Memory B cell (primary cell): ENCODE measurements at regions not wholly inside any gene's neighbourhood (a gene's known extent, or its start where the extent isn't known, plus 50 kb on each side); places are given as distances from the start of the nearest gene placed in this dataset.

Experiments
- ATAC-seq: fragments of 150-1000 bp; cut with Tn5 transposase; 2 replicates; pipeline ENCODE4 v1.10.0; 2021; ENCODE audit warnings: low read depth, mild to moderate bottlenecking, moderate library complexity
- DNase-seq, 2 donors: peaks; one replicate each; pipeline ENCODE4 v3.0.0; 2022; ENCODE audit warnings: low spot score in 2 of 2
- H3K27ac Mint-ChIP-seq: one replicate; pipeline ENCODE4 v1.8.0; 2022; ENCODE audit warnings: mild to moderate bottlenecking, moderate library complexity, mixed read lengths
- H3K27me3 Mint-ChIP-seq: one replicate; pipeline ENCODE4 v1.8.0; 2022; ENCODE audit warnings: mixed read lengths
- H3K36me3 Mint-ChIP-seq: one replicate; pipeline ENCODE4 v1.8.0; 2022; ENCODE audit warnings: mild to moderate bottlenecking, mixed read lengths
- H3K4me1 Mint-ChIP-seq: one replicate; pipeline ENCODE4 v1.8.0; 2022; ENCODE audit warnings: mixed read lengths
- H3K4me3 Mint-ChIP-seq: one replicate; pipeline ENCODE4 v1.8.0; 2022; ENCODE audit warnings: mild to moderate bottlenecking, moderate library complexity, mixed read lengths
- H3K9me3 Mint-ChIP-seq: one replicate; pipeline ENCODE4 v1.8.0; 2022; ENCODE audit warnings: mixed read lengths

DNA sequence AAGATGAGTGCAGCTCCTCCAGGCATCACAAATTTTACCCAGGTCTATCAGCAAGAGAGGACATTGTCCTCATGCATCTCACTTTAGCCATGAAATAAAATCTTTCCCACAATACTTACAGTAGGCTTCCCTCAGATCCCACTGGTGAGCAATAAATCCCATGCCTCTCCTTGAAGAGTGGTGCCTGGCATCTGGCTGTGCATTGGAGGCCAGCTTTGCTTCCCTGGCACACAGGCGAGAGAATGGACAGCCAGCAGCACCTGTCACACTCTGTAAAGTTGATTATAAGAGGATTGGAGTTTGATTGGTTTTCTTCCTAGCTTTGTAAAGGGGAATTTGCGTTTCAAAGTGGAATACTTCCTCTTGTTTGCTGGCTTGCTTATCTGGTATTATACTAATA lies 1153.9 kb downstream of the AACS start:
- Mint-ChIP-seq H3K4me3 (no peak overlapping the region), H3K27ac (no peak overlapping the region), H3K27me3 (no peaks in the 10 kb centered on the region), H3K9me3 (no peaks in the 10 kb centered on the region), H3K4me1 (no peaks in the 10 kb centered on the region), H3K36me3 (no peaks in the 10 kb centered on the region)
- DNase-seq: no peak
- no peak for ATAC-seq

DNA sequence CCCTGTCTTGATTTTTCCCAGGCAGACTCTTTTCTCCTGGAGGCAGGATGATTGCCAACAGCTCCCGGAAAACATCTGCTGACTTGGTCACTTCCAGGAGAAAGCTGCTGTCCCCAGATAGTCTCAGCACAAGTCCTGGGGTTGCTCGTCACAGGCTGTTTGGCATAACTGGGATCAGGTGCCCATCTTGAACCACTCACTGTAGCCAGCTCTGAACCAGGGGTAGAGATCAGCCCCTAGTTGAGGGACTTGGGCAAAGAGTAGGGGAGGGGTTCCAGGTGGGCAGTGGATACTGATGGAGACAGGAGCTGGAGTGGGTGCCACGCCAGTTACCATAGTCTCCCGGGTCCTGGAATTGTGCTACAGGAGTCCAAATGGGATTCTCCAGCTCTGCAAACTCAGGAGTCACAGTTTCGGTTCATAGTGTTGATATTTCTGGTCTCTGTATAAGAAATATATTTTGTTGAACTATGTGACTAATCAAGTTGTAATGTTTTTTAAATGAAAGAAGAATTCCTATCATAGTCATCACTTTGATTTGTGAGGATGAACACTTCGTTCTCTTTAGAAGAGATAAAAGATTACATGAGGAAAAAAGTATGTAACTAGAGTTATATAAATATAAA lies 1154.5 kb downstream of the AACS start:
- H3K27me3 Mint-ChIP-seq: no peaks in the 10 kb centered on the region
- H3K4me3 Mint-ChIP-seq: no peak overlapping the region
- no peak overlapping the region for H3K27ac Mint-ChIP-seq
- DNase-seq (no peak), ATAC-seq (no peak)
- no peaks in the 10 kb centered on the region for H3K36me3 Mint-ChIP-seq
- H3K9me3 Mint-ChIP-seq: no peaks in the 10 kb centered on the region
- no peaks in the 10 kb centered on the region for H3K4me1 Mint-ChIP-seq

DNA sequence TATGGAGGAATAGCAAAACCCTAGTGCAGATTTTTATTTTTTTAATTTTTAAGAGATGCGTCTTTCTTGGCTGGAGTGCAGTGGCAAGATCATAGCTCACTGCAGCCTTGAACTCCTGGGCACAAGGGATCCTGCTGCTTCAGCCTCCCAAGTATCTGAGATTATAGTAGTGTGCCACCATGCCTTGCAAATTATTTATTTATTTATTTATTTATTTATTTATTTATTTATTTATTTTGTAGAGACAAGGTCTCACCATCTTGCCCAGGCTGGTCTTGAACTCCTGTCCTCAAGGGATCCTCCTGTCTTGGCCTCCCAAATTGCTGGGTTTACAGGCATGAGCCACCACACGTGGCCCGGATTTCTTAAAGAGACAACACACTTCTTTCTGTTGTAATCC lies 1158.8 kb downstream of the AACS start:
- Mint-ChIP-seq H3K27ac (no peak overlapping the region), H3K36me3 (peaks cover 1% of the 10 kb centered on the region), H3K9me3 (peaks cover 6% of the 10 kb centered on the region), H3K4me1 (no peaks in the 10 kb centered on the region), H3K27me3 (no peaks in the 10 kb centered on the region), H3K4me3 (no peak overlapping the region)
- DNase-seq: no peak
- ATAC-seq: no peak

DNA sequence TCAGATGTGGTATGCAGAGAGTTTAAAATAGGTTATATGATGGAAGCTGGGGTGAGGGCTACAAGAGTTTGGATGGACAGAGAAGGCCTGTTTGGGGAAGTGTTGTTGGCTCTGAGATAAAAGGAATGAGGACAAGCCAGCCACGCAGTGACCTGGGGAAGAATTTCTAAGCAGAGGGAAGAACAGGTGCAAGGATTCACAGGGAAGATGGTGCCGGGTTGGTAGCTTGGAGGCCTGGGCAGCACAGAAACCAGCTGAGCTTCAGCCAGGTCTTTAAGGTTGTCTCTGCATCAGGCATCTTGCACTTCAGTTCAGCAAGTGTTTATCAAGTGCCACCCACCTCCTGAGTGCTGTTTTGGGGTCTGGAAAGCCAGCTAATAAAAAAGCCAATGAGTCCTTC lies 1163.7 kb downstream of the AACS start:
- peaks cover 6% of the 10 kb centered on the region for H3K9me3 Mint-ChIP-seq
- ATAC-seq (no peak), DNase-seq (no peak)
- H3K4me3 Mint-ChIP-seq: no peak overlapping the region
- H3K4me1 Mint-ChIP-seq: no peaks in the 10 kb centered on the region
- H3K36me3 Mint-ChIP-seq: peaks cover 4% of the 10 kb centered on the region
- H3K27me3 Mint-ChIP-seq: no peaks in the 10 kb centered on the region
- H3K27ac Mint-ChIP-seq: no peak overlapping the region

DNA sequence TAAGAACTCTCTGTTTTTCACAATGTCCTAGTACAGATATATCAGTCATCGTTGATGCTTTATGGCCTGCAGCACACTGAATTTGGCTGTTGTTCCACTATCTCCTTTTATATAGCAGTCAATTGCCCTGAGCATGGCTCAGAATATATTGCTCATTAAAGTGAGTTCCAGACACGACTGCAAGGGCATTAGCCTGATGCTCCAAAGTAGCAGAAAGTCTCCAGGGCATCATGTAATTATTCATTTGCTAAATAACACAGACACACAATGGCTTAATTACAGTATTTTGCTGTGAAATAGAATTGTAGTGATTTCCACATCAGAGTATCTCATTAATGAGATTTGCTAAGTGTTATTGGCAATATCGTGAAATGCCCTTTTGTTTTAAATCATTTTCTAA lies 1167.5 kb downstream of the AACS start:
- Mint-ChIP-seq H3K27ac (no peak overlapping the region), H3K4me1 (no peaks in the 10 kb centered on the region)

DNA sequence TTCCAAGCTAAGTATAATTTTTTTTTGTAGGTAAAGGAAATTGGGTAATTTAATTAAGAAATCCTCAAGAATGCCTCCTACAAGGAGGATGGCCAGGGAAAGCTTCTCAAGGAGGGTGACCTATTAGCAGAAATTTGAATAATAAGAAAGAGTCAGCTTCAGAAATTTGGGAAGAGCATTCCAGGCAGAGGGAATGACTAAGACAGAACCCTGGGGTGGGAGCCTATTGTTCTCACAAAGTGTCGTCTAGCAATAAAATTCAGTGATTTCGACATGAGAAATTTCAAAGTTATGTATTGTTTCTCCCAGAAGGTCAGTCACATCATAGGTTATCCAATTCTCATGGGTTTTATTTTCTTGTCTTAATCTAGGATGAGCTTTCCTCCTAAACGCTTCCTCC lies 1168.4 kb downstream of the AACS start:
- ATAC-seq (no peak), DNase-seq (no peak)
- no peaks in the 10 kb centered on the region for H3K4me1 Mint-ChIP-seq
- no peak overlapping the region for H3K4me3 Mint-ChIP-seq
- no peaks in the 10 kb centered on the region for H3K27me3 Mint-ChIP-seq
- H3K27ac Mint-ChIP-seq: no peak overlapping the region
- peaks cover 2% of the 10 kb centered on the region for H3K9me3 Mint-ChIP-seq
- peaks cover 5% of the 10 kb centered on the region for H3K36me3 Mint-ChIP-seq

More for the DNA sequence above, 1167.5 kb downstream of the AACS start:
- no peak for DNase-seq
- no peaks in the 10 kb centered on the region for H3K27me3 Mint-ChIP-seq
- H3K9me3 Mint-ChIP-seq: no peaks in the 10 kb centered on the region
- no peak overlapping the region for H3K4me3 Mint-ChIP-seq
- peaks cover 3% of the 10 kb centered on the region for H3K36me3 Mint-ChIP-seq
- no peak for ATAC-seq

DNA sequence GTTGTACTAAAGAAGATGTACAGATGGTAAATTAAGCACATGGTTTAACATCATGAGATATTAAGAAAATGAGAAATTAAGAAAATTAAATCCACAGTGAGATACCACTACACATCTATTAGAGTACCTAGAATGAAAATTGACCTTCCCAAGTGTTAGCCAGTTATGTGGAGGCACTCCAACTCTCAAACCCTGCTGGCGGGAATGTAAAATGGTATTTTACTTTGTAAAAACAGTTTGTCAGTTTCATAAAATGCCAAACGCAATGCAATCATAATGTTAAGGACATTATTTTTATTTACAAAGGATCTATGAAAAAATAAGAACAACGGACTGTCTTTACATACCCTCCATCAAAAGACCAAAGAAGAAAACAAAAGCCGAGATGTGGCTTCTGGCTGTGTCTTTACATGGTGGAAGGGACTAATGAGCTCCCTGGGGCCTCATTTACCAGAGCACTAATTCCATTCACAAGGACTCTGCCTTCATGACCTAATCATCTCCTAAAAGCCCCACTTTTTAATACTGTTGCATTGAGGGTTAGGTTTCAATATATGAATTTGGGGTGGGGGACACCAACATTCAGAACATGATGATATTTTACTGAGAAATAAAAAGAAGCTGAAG lies 1178.7 kb downstream of the AACS start:
- Mint-ChIP-seq H3K27ac (no peak overlapping the region), H3K27me3 (no peaks in the 10 kb centered on the region), H3K4me1 (no peaks in the 10 kb centered on the region), H3K4me3 (no peak overlapping the region), H3K9me3 (peaks cover 3% of the 10 kb centered on the region), H3K36me3 (no peaks in the 10 kb centered on the region)
- ATAC-seq: no peak
- no peak for DNase-seq

DNA sequence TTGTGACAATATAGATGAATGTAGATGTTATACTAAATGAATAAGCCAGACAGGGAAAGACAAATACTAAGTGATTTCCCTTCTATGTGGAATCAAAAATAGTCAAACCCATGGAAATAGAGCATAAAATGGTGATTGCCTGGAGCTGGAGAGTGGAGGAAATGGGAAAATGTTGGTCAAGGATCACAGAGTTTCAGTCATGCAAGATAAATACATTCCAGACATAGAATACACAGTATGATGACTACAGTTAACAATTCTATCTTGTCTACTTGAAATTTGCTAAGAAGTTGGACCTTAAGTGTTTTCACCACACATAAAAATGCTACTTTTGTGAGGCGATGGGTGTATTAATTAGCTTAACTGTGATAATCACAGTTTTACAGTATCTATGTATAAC lies 1182.7 kb downstream of the AACS start:
- Mint-ChIP-seq H3K4me3 (no peak overlapping the region), H3K9me3 (peaks cover 8% of the 10 kb centered on the region), H3K4me1 (no peaks in the 10 kb centered on the region), H3K27me3 (no peaks in the 10 kb centered on the region), H3K36me3 (peaks cover 2% of the 10 kb centered on the region), H3K27ac (no peak overlapping the region)
- no peak for DNase-seq
- no peak for ATAC-seq

DNA sequence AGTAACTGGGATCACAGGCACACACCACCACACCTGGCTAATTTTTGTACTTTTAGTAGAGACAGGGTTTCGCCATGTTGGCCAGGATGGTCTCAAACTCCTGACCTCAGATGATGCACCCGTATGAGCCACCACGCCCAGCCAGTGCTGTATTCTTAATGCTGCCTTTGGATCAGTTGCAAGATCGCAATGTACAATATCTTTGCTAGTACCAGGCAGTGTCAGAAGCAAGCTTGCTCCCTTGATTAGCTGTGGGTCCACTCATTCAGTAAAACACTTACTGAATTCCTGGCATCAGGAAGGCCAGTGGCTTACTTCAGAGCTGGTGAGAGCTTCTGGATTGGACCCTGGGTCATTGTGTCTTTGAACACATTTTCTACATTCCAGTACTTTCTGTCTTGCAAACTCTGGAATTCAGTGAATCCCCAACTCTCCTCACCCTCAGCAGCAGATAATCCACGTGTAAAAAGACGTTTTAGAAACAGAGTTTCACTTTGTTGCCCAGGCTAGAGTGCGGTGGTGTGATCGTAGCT lies 1183.7 kb downstream of the AACS start:
- Mint-ChIP-seq H3K4me3 (no peak overlapping the region), H3K36me3 (peaks cover 2% of the 10 kb centered on the region), H3K27me3 (no peaks in the 10 kb centered on the region), H3K27ac (no peak overlapping the region), H3K9me3 (peaks cover 8% of the 10 kb centered on the region), H3K4me1 (no peaks in the 10 kb centered on the region)
- no peak for DNase-seq
- no peak for ATAC-seq

DNA sequence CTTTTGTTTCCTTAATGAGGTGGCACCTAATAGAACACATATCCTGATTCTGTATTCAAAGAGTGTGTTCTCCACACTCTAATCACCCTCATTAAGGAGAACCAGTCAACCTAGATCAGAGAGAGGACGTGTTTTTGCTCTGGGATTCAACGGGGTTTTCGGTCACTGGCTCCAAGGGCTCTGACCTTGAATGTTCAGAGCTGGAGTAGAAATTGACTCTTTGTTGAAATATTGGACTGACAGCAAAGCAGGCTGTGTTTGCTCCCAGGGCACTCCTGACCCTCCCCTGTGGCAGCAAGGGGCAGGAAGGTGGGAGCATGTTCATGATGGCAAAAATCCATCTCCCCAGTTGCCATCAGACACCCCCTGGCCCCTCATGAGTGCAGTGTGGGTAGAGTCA lies 1193.0 kb downstream of the AACS start:
- no peak for ATAC-seq
- Mint-ChIP-seq H3K27ac (no peak overlapping the region), H3K4me1 (no peaks in the 10 kb centered on the region), H3K9me3 (peaks cover 4% of the 10 kb centered on the region), H3K4me3 (no peak overlapping the region), H3K36me3 (no peaks in the 10 kb centered on the region), H3K27me3 (no peaks in the 10 kb centered on the region)
- DNase-seq: no peak

DNA sequence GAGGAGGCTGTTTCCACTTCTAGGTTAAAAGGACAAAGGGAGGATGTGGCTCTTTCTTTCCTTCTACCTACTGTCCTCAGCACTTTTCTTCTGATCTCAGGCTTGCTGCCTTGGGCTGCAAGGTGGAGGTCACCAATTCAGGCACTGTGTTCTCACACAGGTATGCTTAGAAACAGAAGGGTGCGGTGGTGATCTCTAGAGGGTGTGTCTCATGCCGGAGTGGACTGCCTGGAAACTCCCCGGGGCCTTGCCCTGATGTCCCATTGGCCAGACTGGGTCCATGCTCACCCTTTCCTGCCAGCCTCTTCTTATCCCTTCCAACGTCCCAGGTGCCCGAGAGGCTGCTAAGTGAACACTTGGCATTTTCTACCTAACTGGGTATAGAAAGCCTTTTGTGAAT lies 1197.6 kb downstream of the AACS start:
- no peak overlapping the region for H3K4me3 Mint-ChIP-seq
- no peaks in the 10 kb centered on the region for H3K36me3 Mint-ChIP-seq
- no peaks in the 10 kb centered on the region for H3K4me1 Mint-ChIP-seq
- no peaks in the 10 kb centered on the region for H3K27me3 Mint-ChIP-seq
- no peak for DNase-seq
- ATAC-seq: no peak
- no peaks in the 10 kb centered on the region for H3K9me3 Mint-ChIP-seq
- H3K27ac Mint-ChIP-seq: no peak overlapping the region

DNA sequence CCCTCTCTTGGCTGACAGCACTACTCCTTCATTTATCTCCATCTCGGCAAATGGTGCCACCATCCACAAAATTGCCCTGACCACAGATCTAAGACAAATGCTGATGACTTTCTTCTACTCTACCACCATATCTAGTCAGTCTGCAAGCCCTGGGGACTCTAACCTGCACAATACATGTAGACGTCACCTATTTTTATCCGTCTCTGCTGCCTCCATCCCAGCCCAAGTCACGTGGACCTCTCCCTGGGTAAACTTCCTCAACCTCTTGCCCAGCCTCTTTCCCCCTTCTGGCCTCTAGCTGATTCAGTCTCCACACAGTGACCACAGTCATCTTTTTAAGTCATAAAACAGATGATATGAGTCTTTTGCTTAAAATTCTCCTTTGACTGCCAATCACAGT lies 1203.0 kb downstream of the AACS start:
- DNase-seq (no peak), ATAC-seq (no peak)
- Mint-ChIP-seq H3K36me3 (peaks cover 2% of the 10 kb centered on the region), H3K9me3 (peaks cover 4% of the 10 kb centered on the region), H3K27ac (no peak overlapping the region), H3K27me3 (peaks cover 2% of the 10 kb centered on the region), H3K4me1 (no peaks in the 10 kb centered on the region), H3K4me3 (no peak overlapping the region)

DNA sequence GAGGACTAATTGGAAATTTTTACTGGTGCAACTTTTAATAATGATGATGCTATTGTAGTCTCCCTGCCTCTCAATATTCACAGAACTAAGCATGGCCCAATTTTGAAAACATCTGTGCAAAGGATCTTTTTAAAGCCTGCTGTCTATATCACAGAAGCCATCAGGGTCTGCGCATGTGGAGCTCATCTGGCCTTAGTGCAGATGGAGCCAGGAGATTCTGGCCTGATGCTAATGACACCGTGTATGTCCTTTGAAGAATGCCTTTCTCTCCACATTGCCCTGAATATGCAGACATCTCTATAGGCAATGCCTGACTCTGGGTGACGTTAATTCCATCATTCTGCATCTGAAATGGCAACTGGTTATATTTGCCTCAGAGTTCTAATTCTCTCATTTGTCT lies 1205.9 kb downstream of the AACS start:
- H3K36me3 Mint-ChIP-seq: peaks cover 4% of the 10 kb centered on the region
- DNase-seq (no peak), ATAC-seq (no peak)
- no peak overlapping the region for H3K4me3 Mint-ChIP-seq
- no peaks in the 10 kb centered on the region for H3K4me1 Mint-ChIP-seq
- peaks cover 2% of the 10 kb centered on the region for H3K27me3 Mint-ChIP-seq
- peaks cover 8% of the 10 kb centered on the region for H3K9me3 Mint-ChIP-seq
- no peak overlapping the region for H3K27ac Mint-ChIP-seq

DNA sequence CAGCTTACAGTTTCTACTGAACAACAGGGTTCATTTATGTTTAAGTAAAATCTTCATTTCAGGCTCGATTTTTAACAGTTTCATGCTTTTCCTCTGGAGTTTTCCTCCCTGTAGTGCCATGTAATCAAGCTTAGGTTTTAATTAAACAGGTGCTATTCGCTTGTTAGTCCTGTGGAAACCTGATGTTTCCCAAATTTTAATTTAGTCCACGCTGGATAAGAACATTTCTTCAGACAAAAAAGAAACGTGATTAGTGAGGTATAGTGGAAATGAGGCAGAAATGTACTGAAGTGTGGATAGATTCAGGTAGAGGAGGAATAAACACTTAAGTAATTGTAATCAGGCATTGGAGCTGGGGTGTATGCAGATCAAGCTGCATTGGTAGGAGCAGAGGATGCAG lies 1217.5 kb downstream of the AACS start:
- DNase-seq (no peak), ATAC-seq (no peak)
- H3K4me1 Mint-ChIP-seq: no peaks in the 10 kb centered on the region
- H3K4me3 Mint-ChIP-seq: no peak overlapping the region
- H3K27me3 Mint-ChIP-seq: no peaks in the 10 kb centered on the region
- H3K36me3 Mint-ChIP-seq: no peaks in the 10 kb centered on the region
- no peak overlapping the region for H3K27ac Mint-ChIP-seq
- H3K9me3 Mint-ChIP-seq: peaks cover 1% of the 10 kb centered on the region

DNA sequence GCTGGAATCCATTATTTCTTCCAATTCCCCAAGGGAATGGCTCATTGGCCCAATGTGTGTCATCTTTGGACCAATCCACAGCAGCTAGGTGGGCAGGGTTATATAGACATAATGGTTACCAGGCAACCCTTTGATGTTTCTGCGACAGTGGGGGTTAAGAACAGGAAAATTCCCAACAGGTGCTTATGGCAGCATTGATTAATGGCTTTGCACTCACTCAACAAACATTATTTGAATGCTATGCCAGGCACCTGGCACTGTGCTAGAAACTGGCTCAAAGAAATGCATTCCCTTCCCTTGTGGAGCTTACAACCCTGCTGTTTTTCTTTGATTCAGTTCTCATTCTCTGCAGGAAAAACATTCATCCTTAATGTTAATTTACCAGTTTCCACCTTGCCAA lies 1221.0 kb downstream of the AACS start:
- no peaks in the 10 kb centered on the region for H3K4me1 Mint-ChIP-seq
- no peaks in the 10 kb centered on the region for H3K27me3 Mint-ChIP-seq
- H3K36me3 Mint-ChIP-seq: no peaks in the 10 kb centered on the region
- H3K27ac Mint-ChIP-seq: no peak overlapping the region
- H3K4me3 Mint-ChIP-seq: no peak overlapping the region
- H3K9me3 Mint-ChIP-seq: peaks cover 2% of the 10 kb centered on the region
- DNase-seq (no peak), ATAC-seq (no peak)
